Gastrocnemius medialis (tissue), 4 donors: ENCODE measurements at regions not wholly inside any gene's neighbourhood (a gene's known extent, or its start where the extent isn't known, plus 50 kb on each side); places are given as distances from the start of the nearest gene placed in this dataset.

Source experiments
- CTCF ChIP-seq, 5 experiments: fragments of 450-650 bp in 3 of 5; fragments of 200-600 bp in 2 of 5; sonication (generic) in 2 of 5; IDR thresholded peaks in 4 of 5; conservative IDR thresholded peaks in 1 of 5; 1 replicate in 4 of 5; 2 replicates in 1 of 5; pipeline ENCODE4 v1.5.1; 2016 to 2019; ENCODE audit warnings: antibody characterized with exemption in 5 of 5, mild to moderate bottlenecking in 3 of 5, moderate library complexity in 3 of 5
- POLR2A ChIP-seq, 2 donors: fragments of 450-650 bp; IDR thresholded peaks; one replicate each; pipeline ENCODE4 v1.6.1; 2017; ENCODE audit warnings: antibody characterized with exemption in 2 of 2, mild to moderate bottlenecking in 2 of 2, moderate library complexity in 2 of 2

- TF ChIP-seq CTCF (IDR thresholded peaks at IDR 0.05 in 4 of 5, conservative IDR thresholded peaks at IDR 0.05 in 1 of 5) (no peak), POLR2A (IDR thresholded peaks at IDR 0.05) (no peak)
These were observed 161.3 kb upstream of the REG3A start for GRCh38 chr2:79320871-79321270.
